ENCODE measurements at regions not wholly inside any gene's neighbourhood (a gene's known extent, or its start where the extent isn't known, plus 50 kb on each side); places are given as distances from the start of the nearest gene placed in this dataset.

GRCh38 chr22:34004058-34004457 lies 83.8 kb upstream of the LARGE1 start:
- no peaks in the 10 kb centered on the region for H3K36me3 ChIP-seq
- intact Hi-C loops (cut with DNase I) = no loop called here
- DNase-seq (no peak), ATAC-seq (no peak)
- H3K9me3 ChIP-seq = peaks cover 0 to 22% (median 11%) of the 10 kb centered on the region in 12 donors
- WGBS, 4 donors = 32 to 57% (median 49%) methylated on average over 3 to 5 of the region's 5 CpGs
- H3K27ac ChIP-seq = no peak overlapping the region
- no peaks in the 10 kb centered on the region for H3K27me3 ChIP-seq
- TF ChIP-seq CTCF (IDR thresholded peaks at IDR 0.05) (no peak), POLR2A (IDR thresholded peaks at IDR 0.05) (no peak)
- no peaks in the 10 kb centered on the region for H3K4me1 ChIP-seq
- no peak overlapping the region for H3K4me3 ChIP-seq

GRCh38 chr22:34010259-34010658 lies 90.0 kb upstream of the LARGE1 start:
- TF ChIP-seq POLR2A (IDR thresholded peaks at IDR 0.05) = no peak
- TF ChIP-seq CTCF (IDR thresholded peaks at IDR 0.05) = no peak
- WGBS, 4 donors = 65 to 79% (median 75%) methylated on average over 3 of the region's 3 CpGs
- Histone ChIP-seq H3K4me3 (no peak overlapping the region), H3K27ac (no peak overlapping the region), H3K9me3 (peaks cover 0 to 23% (median 11%) of the 10 kb centered on the region in 12 donors), H3K36me3 (no peaks in the 10 kb centered on the region), H3K27me3 (peaks cover 0 to 3% (median 0%) of the 10 kb centered on the region in 9 donors), H3K4me1 (no peaks in the 10 kb centered on the region)
- ATAC-seq (no peak), DNase-seq (no peak)
- intact Hi-C loops (cut with DNase I) = no loop called here

GRCh38 chr22:34015642-34016041 lies 95.4 kb upstream of the LARGE1 start:
- ATAC-seq (no peak), DNase-seq (no peak)
- Histone ChIP-seq H3K36me3 (no peaks in the 10 kb centered on the region), H3K4me1 (no peaks in the 10 kb centered on the region), H3K4me3 (no peak overlapping the region), H3K27me3 (no peaks in the 10 kb centered on the region), H3K27ac (no peak overlapping the region), H3K9me3 (peaks cover 0 to 41% (median 11%) of the 10 kb centered on the region in 12 donors)
- 46 to 78% (median 70%) methylated on average over 3 of the region's 3 CpGs for WGBS, 4 donors
- TF ChIP-seq CTCF (IDR thresholded peaks at IDR 0.05) (no peak), POLR2A (IDR thresholded peaks at IDR 0.05) (no peak)
- intact Hi-C loops (cut with DNase I) = no loop called here

GRCh38 chr22:34017205-34017604 lies 96.9 kb upstream of the LARGE1 start:
- intact Hi-C loops (cut with DNase I) = no loop called here
- no peaks in the 10 kb centered on the region for H3K27me3 ChIP-seq
- no peaks in the 10 kb centered on the region for H3K4me1 ChIP-seq
- H3K4me3 ChIP-seq = no peak overlapping the region
- WGBS, 4 donors = 32 to 51% (median 42%) methylated on average over 4 of the region's 4 CpGs
- H3K27ac ChIP-seq = no peak overlapping the region
- no peak for DNase-seq
- no peak for TF ChIP-seq POLR2A (IDR thresholded peaks at IDR 0.05)
- no peak for TF ChIP-seq CTCF (IDR thresholded peaks at IDR 0.05)
- peaks cover 0 to 41% (median 11%) of the 10 kb centered on the region in 12 donors for H3K9me3 ChIP-seq
- no peaks in the 10 kb centered on the region for H3K36me3 ChIP-seq
- ATAC-seq = no peak

All from heart left ventricle (tissue), 16 donors.